K562 (cell line): ENCODE measurements at regions not wholly inside any gene's neighbourhood (a gene's known extent, or its start where the extent isn't known, plus 50 kb on each side); places are given as distances from the start of the nearest gene placed in this dataset.

Experiments
- ATAC-seq: fragments of 200-7000 bp; cut with Tn5 transposase; 3 replicates; pipeline ENCODE4 v1.9.1; 2020; ENCODE audit warnings: moderate library complexity
- BruUV-seq: library from RNA; stranded (reverse); fragments of 400-500 nt; replicated peaks from 2 replicates; lab custom pipeline; 2021; lab: Mats Ljungman, UMichigan
- CTCF ChIA-PET: fragments of 300-600 bp; formaldehyde crosslinking; extraction: SDS; loops from one replicate; lab custom pipeline; 2021; ENCODE audit warnings: low intra/inter-chr PET ratio; lab: Yijun Ruan, JAX
- POLR2A ChIA-PET: fragments of 300-600, 350-650 bp; sonication (Branson Sonifier 250); formaldehyde crosslinking; extraction: SDS; loops from one replicate; lab custom pipeline; 2021; ENCODE audit warnings: antibody characterized with exemption, inconsistent platforms; lab: Yijun Ruan, JAX
- DNase-seq, 4 experiments: peaks; one replicate each; pipeline versions ENCODE4 v3.0.0 to v3.0.0-alpha.2; 2011 to 2018; ENCODE audit warnings: low spot score in 3 of 4, mixed read lengths in 3 of 4; ENCODE audit errors: extremely low read depth in 1 of 4
- FAIRE-seq: peaks from 2 replicates; lab custom pipeline; 2011; peaks lifted over from hg19 to GRCh38; lab: Jason Lieb, UNC
- H2AFZ ChIP-seq: 2 replicates; pipeline ENCODE4 v1.6.0; 2011; ENCODE audit warnings: low read depth, low read length, control low read depth, inconsistent platforms
- H3K27ac ChIP-seq: fragments of 200-600 bp; 3 replicates; pipeline ENCODE4 v1.8.0; 2011; ENCODE audit warnings: low read depth, mild to moderate bottlenecking, control low read depth, inconsistent platforms, low read length, moderate library complexity, mixed read lengths; ENCODE audit errors: extremely low read depth
- H3K27me3 ChIP-seq, 2 experiments: fragments of 300-600 bp in 1 of 2; 2 replicates in 1 of 2; 3 replicates in 1 of 2; pipeline versions ENCODE4 v1.6.0 to v1.8.0; 2011; ENCODE audit warnings: inconsistent platforms in 2 of 2, low read length in 2 of 2, mild to moderate bottlenecking in 1 of 2, mixed read lengths in 1 of 2, moderate library complexity in 1 of 2; ENCODE audit not compliant: control insufficient read depth in 2 of 2, insufficient read depth in 2 of 2
- H3K36me3 ChIP-seq: fragments of 300-600 bp; 3 replicates; pipeline ENCODE4 v1.8.0; 2011; ENCODE audit warnings: mild to moderate bottlenecking, low read length, inconsistent platforms; ENCODE audit not compliant: control insufficient read depth, insufficient read depth
- H3K4me1 ChIP-seq, 2 experiments: fragments of 200-600 bp in 1 of 2; replicated peaks in 1 of 2; 2 replicates in 1 of 2; 3 replicates in 1 of 2; pipeline versions ENCODE4 v1.5.1 to v1.8.0; 2011; ENCODE audit warnings: inconsistent platforms in 2 of 2, low read length in 2 of 2, mild to moderate bottlenecking in 1 of 2, mixed read lengths in 1 of 2, moderate library complexity in 1 of 2; ENCODE audit not compliant: control insufficient read depth in 2 of 2, insufficient read depth in 2 of 2
- H3K4me2 ChIP-seq: 2 replicates; pipeline ENCODE4 v1.6.1; 2011; ENCODE audit warnings: low read length, control low read depth, inconsistent platforms, mixed read lengths; ENCODE audit not compliant: insufficient read depth
- H3K4me3 ChIP-seq: fragments of 200-600 bp; sonication (generic), shearing (Covaris generic); 2 replicates; pipeline ENCODE4 v1.5.1; 2016; ENCODE audit warnings: control low read depth, inconsistent platforms
- H3K79me2 ChIP-seq: fragments of 200-600 bp; 3 replicates; pipeline ENCODE4 v1.8.0; 2011; ENCODE audit warnings: low read length, inconsistent platforms; ENCODE audit not compliant: control insufficient read depth, insufficient read depth
- H3K9ac ChIP-seq, 2 experiments: 2 replicates each; pipeline versions ENCODE4 v1.6.0 to v1.6.1; 2011; ENCODE audit warnings: low read depth in 2 of 2, low read length in 2 of 2, control low read depth in 1 of 2, inconsistent platforms in 1 of 2, mild to moderate bottlenecking in 1 of 2, mixed read lengths in 1 of 2; ENCODE audit not compliant: insufficient read depth in 1 of 2
- H3K9me1 ChIP-seq: one replicate; pipeline ENCODE4 v1.6.0; 2011; ENCODE audit warnings: inconsistent platforms, mild to moderate bottlenecking, low read length, moderate library complexity; ENCODE audit not compliant: control insufficient read depth, insufficient read depth
- H3K9me3 ChIP-seq: replicated peaks from 2 replicates; pipeline ENCODE4 v1.5.1; 2011; ENCODE audit warnings: low read depth, low read length, inconsistent platforms; ENCODE audit not compliant: control insufficient read depth, insufficient read depth
- H4K20me1 ChIP-seq: replicated peaks from 2 replicates; pipeline ENCODE4 v1.6.1; 2011; ENCODE audit warnings: low read length, inconsistent platforms, mixed read lengths; ENCODE audit not compliant: control insufficient read depth, insufficient read depth
- CSDE1 ChIP-seq, 2 experiments: fragments of 450-650 bp; IDR thresholded peaks; 2 replicates each; pipeline ENCODE4 v1.6.1; 2016; ENCODE audit warnings: mild to moderate bottlenecking in 1 of 2
- ELF4 ChIP-seq: fragments of 450-650 bp; formaldehyde crosslinking; IDR thresholded peaks from 2 replicates; pipeline ENCODE4 v1.4.0; 2022; ENCODE audit warnings: missing genetic modification characterization
- FOXJ2 ChIP-seq: fragments of 200-800 bp; sonication (Bioruptor generic); IDR thresholded peaks from 2 replicates; pipeline ENCODE4 v1.6.1; 2016; ENCODE audit warnings: missing genetic modification characterization, missing compliant biosample characterization
- HEY1 ChIP-seq: fragments of 250-450 bp; sonication (Bioruptor Pico); IDR thresholded peaks from 2 replicates; pipeline ENCODE4 v1.5.0; 2020; ENCODE audit warnings: mild to moderate bottlenecking, moderate library complexity, borderline replicate concordance
- HLTF ChIP-seq: fragments of 450-650 bp; IDR thresholded peaks from 2 replicates; pipeline ENCODE4 v1.6.1; 2016
- PHF21A ChIP-seq: fragments of 450-650 bp; IDR thresholded peaks from 2 replicates; pipeline ENCODE4 v1.6.1; 2017; ENCODE audit warnings: low read depth, borderline replicate concordance
- PTRF ChIP-seq: fragments of 450-650 bp; IDR thresholded peaks from 2 replicates; pipeline ENCODE4 v1.6.1; 2016; ENCODE audit warnings: mild to moderate bottlenecking, missing genetic modification characterization, missing compliant biosample characterization
- RERE ChIP-seq: sonication (generic); formaldehyde crosslinking; IDR thresholded peaks from 2 replicates; pipeline ENCODE4 v1.8.0; 2023; ENCODE audit warnings: missing genetic modification reagents, mild to moderate bottlenecking, borderline replicate concordance
- RHOXF2B ChIP-seq: fragments of 250-450 bp; sonication (Bioruptor Pico); conservative IDR thresholded peaks from 2 replicates; pipeline ENCODE4 v1.5.1; 2021
- SMARCA5 ChIP-seq: fragments of 450-650 bp; IDR thresholded peaks from 2 replicates; pipeline ENCODE4 v1.6.1; 2016
- TBP ChIP-seq: optimal IDR thresholded peaks from 2 replicates; pipeline ENCODE3; 2011; ENCODE audit warnings: low read depth, low read length, improper control_type of control experiment
- TEAD1 ChIP-seq, 2 experiments: fragments of 450-650 bp in 1 of 2; sonication (generic) in 1 of 2; formaldehyde crosslinking; IDR thresholded peaks; 2 replicates each; pipeline versions ENCODE4 v1.4.0 to v1.8.0; 2020 to 2022; ENCODE audit warnings: mild to moderate bottlenecking in 2 of 2, missing genetic modification reagents in 1 of 2
- TEAD4 ChIP-seq, 2 experiments: sonication (generic) in 1 of 2; formaldehyde crosslinking in 1 of 2; IDR thresholded peaks; 2 replicates each; pipeline versions ENCODE4 v1.6.1 to v1.8.0; 2012 to 2022; ENCODE audit warnings: borderline replicate concordance in 1 of 2, inconsistent platforms in 1 of 2, low read length in 1 of 2, mild to moderate bottlenecking in 1 of 2, missing genetic modification reagents in 1 of 2
- ZNF197 ChIP-seq: fragments of 200-800 bp; sonication (Bioruptor generic); IDR thresholded peaks from 2 replicates; pipeline ENCODE4 v1.6.1; 2016; ENCODE audit warnings: low read depth, missing genetic modification characterization, missing compliant biosample characterization
- WGBS: fragments of 100-300 bp; shearing (Covaris generic); methylation state at CpG from one replicate; pipeline ENCODE4 v1.1.6; 2016; ENCODE audit warnings: low coverage, mixed read lengths; ENCODE audit not compliant: insufficient coverage; ENCODE audit errors: missing lambda C conversion rate; 5-methylcytosine and 5-hydroxymethylcytosine counted together
- in situ Hi-C: fragments of 300-500 bp; cut with MboI; formaldehyde crosslinking; loops from 4 replicates; pipeline ENCODE4 v1.15.0; 2018; ENCODE audit warnings: inconsistent platforms, mixed read lengths
- intact Hi-C: fragments of 100-400 bp; cut with micrococcal nuclease; formaldehyde crosslinking; loops from 2 replicates; pipeline ENCODE4 v1.14.2; 2022

GRCh38 chr10:52908478-52908877 is 135.9 kb upstream of the MBL2 start:
- ChIA-PET POLR2A (no interaction called here), CTCF (no interaction called here)
- no peaks in the 10 kb centered on the region for H3K79me2 ChIP-seq
- H3K27me3 ChIP-seq: no peaks in the 10 kb centered on the region
- in situ Hi-C loops (no loop called here), intact Hi-C loops (no loop called here)
- ATAC-seq (no peak), DNase-seq (no peak), FAIRE-seq (no peak)
- H3K4me1 ChIP-seq: no peaks in the 10 kb centered on the region
- H3K27ac ChIP-seq: no peak overlapping the region
- TF ChIP-seq HLTF (no peak), SMARCA5 (no peak), TBP (no peak), HEY1 (CRISPR knock-in tag) (no peak), PTRF (tag) (no peak), FOXJ2 (no peak), RHOXF2B (CRISPR knock-in tag) (no peak), TEAD1 (CRISPR knock-in tag; IDR thresholded peaks at IDR 0.05) (no peak), CSDE1 (IDR thresholded peaks at IDR 0.05) (no peak), ZNF197 (CRISPR knock-in tag) (no peak), TEAD4 (IDR thresholded peaks at IDR 0.05; ENCODE audit: low read length) (no peak), TEAD4 (CRISPR knock-in tag; IDR thresholded peaks at IDR 0.05; ENCODE audit: borderline replicate concordance) (no peak), PHF21A (no peak), RERE (CRISPR knock-in tag) (no peak), ELF4 (no peak)
- no peak overlapping the region for H3K4me2 ChIP-seq
- 0% methylated on average over 5 of the region's 5 CpGs for WGBS
- H3K4me3 ChIP-seq: no peak overlapping the region
- no peaks in the 10 kb centered on the region for H3K9me3 ChIP-seq
- no peaks in the 10 kb centered on the region for H4K20me1 ChIP-seq
- no peak overlapping the region for H3K9ac ChIP-seq
- BruUV-seq: no TSS peak
- H3K36me3 ChIP-seq: no peaks in the 10 kb centered on the region
- no peak overlapping the region for H2AFZ ChIP-seq
- H3K9me1 ChIP-seq: no peaks in the 10 kb centered on the region
